GM23248 (cell line): ENCODE measurements at regions not wholly inside any gene's neighbourhood (a gene's known extent, or its start where the extent isn't known, plus 50 kb on each side); places are given as distances from the start of the nearest gene placed in this dataset.

ENCODE experiments used
- EZH2 ChIP-seq: fragments of 200-600 bp; sonication (generic); IDR thresholded peaks from 2 replicates; pipeline ENCODE4 v1.6.1; 2018; ENCODE audit warnings: antibody characterized with exemption, mild to moderate bottlenecking; ENCODE audit not compliant: insufficient read depth, poor library complexity, severe bottlenecking
- EZH2phosphoT487 ChIP-seq: fragments of 200-600 bp; sonication (generic); IDR thresholded peaks from 2 replicates; pipeline ENCODE4 v1.6.1; 2018; ENCODE audit warnings: antibody characterized with exemption, moderate library complexity, mild to moderate bottlenecking, low read depth; ENCODE audit not compliant: insufficient read depth

DNA sequence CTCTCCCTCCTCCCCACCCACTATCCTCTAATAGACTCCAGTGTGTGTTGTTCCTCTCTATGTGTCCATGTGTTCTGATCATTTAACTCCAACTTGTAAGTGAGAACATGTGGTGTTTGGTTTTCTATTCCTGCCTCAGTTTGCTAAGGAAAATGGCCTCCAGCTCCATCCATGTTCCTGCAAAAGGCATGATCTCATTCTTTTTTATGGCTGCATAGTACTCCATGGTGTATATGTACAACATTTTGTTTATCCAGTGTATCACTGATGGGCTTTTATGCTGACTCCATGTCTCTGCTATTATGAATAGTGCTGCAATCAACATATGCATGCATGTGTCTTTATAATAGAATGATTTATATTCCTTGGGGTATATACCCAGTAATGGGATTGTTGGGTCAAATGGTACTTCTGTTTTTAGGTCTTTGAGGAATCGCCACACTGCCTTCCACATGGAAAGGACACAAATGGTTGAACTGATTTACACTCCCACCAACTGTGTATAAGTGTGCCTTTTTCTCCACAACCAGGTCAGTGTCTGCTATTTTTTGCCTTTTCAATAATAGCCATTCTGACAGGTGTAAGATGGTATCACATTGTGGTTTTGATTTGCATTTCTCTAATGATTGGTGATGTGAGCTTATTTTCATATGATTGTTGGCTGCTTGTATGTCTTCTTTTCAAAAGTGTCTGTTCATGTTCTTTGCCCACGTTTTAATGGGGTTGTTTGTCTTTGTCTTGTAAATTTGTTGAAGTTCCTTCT is 96.5 kb upstream of the DAB2 start:
- TF ChIP-seq EZH2phosphoT487 (no peak), EZH2 (no peak)
